ENCODE measurements at regions not wholly inside any gene's neighbourhood (a gene's known extent, or its start where the extent isn't known, plus 50 kb on each side); places are given as distances from the start of the nearest gene placed in this dataset.

DNA sequence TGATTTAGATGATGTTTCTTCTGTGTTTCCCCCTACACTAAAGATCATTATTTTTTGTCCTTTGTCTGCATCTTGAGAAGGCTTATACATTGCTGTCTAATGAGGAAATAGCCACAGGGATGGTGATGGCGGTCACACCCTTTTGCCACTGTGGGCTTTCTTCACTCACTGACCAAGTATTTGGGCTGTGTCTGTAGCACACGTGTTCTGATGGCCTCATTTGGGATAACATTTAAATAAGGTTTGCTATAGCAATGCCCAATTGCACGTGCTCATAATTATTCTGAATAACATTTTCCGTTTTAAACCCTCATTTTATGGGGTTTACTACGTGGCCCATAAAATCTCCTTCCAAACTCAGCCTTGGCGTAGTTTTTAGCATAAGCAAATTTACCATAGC, 230.3 kb upstream of the PRICKLE1 start:
- TF ChIP-seq, protein P1, sequence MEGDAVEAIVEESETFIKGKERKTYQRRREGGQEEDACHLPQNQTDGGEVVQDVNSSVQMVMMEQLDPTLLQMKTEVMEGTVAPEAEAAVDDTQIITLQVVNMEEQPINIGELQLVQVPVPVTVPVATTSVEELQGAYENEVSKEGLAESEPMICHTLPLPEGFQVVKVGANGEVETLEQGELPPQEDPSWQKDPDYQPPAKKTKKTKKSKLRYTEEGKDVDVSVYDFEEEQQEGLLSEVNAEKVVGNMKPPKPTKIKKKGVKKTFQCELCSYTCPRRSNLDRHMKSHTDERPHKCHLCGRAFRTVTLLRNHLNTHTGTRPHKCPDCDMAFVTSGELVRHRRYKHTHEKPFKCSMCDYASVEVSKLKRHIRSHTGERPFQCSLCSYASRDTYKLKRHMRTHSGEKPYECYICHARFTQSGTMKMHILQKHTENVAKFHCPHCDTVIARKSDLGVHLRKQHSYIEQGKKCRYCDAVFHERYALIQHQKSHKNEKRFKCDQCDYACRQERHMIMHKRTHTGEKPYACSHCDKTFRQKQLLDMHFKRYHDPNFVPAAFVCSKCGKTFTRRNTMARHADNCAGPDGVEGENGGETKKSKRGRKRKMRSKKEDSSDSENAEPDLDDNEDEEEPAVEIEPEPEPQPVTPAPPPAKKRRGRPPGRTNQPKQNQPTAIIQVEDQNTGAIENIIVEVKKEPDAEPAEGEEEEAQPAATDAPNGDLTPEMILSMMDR (IDR thresholded peaks at IDR 0.05) = no peak
- no peak for TF ChIP-seq POLR2A (IDR thresholded peaks at IDR 0.05)

Data from adrenal gland (tissue), 5 donors.